ENCODE measurements at regions not wholly inside any gene's neighbourhood (a gene's known extent, or its start where the extent isn't known, plus 50 kb on each side); places are given as distances from the start of the nearest gene placed in this dataset.

GRCh38 chr11:115942011-115942410, 437.8 kb upstream of the CADM1 start:
- DNase-seq (ENCODE audit: low spot score), result no peak

GRCh38 chr11:115941481-115941993, 437.3 kb upstream of the CADM1 start:
- DNase-seq (ENCODE audit: low spot score), result no peak

- no peak for DNase-seq (ENCODE audit: low spot score)
Observed at GRCh38 chr11:115941044-115941443, 436.8 kb upstream of the CADM1 start.

- no peak for DNase-seq (ENCODE audit: low spot score)
Observed at GRCh38 chr11:115939731-115940421, 435.7 kb upstream of the CADM1 start.

DNA sequence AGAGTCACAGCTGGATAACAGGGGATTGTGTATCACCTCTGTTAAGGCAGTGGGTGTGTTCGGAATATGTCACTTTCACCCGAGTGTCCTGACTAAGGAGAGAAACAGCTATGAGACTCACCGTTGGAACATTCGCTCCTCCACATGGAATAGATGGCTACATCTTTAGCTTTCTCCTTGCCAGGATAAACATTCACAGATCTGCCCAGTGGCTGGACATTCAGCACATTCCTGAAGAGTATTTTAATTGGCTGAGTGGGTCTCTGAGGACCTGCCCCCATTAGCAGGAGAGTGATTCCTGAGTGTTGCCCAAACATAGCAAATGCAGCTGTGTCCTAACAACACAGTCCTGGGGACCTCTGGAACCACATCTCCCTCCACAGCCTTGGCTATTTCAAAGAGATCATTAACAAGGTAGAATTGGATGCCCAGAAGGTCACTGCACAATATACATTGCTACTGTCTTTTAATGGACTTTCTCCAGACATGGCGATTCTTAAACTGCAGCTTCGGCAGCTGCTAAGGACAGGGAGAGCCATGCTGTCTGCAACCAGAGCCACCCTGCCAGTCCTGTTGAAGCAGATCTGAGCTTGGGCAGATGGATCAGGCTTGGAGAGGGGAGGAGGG, 435.0 kb upstream of the CADM1 start:
- no peak for DNase-seq (ENCODE audit: low spot score)

DNA sequence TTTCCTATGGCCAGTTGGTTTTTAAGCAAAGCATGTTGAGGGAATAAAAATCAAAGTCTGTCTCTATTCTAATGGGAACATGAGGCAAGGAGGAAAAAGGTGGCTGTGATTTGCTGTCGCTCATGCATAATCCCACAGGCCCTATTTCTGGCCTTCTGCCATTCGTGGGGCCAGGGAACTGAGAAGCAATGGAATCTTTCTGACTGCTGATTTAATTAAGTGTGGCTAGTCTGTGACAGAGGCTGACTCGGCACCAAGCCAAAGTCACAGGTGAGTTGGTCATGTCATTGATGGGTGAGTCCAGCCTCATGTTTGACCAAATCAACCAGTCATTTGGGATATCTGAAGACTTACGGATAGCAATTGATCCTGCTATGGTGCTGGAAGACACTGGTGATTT, 429.3 kb upstream of the CADM1 start:
- no peak for DNase-seq (ENCODE audit: low spot score)

DNA sequence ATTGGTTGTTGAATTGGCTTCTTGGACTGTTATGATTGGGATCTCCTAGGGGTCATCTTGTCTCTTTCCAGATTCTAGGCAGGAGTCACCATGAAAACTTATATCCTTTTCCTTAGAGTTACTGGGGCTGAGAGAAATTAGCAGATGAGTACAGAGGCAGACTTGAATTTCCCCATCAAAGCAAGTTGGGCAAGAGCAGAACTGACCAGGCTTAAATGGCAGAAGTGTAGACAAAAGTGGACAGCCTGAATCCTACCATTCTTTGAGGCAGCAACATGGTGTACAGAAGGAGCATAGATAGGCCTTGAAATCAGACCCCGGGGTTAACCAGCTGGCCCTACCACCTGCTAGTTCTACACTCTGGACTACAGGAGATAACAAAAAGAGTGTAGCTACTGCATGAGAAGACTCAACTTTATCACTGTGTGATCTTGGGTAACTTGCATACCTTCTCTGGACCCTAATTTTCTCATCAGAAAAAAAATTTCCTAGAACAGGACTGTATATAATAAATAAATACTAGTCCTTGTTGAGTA, 427.4 kb upstream of the CADM1 start:
- no peak for DNase-seq (ENCODE audit: low spot score)

DNA sequence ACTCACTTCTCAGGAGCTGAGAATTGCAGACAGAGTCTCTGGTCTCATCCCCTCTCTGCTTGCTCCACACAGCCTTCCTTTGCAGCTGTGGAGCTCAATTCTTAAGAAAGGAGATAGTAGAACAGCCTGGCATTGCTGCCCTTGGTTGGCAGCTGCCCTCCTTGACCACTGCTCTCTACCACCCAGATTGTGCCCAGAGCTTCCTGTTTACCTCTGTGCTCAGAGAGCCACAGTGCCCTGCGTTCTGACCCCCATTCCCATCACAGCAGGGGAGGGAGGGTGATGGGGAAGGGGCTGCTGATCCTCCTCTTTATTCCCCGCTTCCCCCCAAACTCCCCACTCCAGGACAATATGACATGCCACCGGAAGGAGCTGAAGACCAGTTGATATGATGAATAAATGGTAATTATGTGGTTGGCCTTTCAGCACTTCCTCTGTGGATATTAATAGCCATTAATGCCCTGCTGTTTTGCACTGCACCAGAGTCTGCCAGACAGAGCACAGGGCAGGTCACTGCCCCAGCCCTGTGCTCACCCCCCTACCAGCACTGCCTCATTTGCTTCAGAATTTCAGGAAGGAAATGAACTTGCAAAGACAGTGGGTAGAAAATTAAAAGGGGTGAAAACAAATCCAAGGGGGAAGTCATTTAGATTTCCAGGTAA, 426.8 kb upstream of the CADM1 start:
- no peak for DNase-seq (ENCODE audit: low spot score)

DNA sequence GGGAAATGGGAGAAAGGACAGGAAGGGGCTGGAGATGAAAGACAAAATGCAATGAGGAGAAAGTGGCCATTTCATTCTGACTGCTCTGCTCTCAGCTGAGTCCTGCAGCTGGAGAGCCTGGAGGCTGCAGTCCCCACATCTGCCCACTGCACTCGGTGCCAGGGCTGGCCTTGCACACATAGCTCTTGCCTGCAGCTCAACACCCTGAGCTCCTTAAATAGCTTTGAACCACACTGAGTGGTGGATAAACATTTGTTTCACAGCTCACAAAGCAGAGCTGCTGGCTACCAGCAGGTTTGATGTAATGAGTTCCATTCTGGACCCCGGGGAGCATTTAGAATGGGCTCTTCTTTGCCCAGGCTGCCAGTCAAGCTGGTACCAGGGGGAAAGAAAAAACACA, 426.1 kb upstream of the CADM1 start:
- no peak for DNase-seq (ENCODE audit: low spot score)

DNA sequence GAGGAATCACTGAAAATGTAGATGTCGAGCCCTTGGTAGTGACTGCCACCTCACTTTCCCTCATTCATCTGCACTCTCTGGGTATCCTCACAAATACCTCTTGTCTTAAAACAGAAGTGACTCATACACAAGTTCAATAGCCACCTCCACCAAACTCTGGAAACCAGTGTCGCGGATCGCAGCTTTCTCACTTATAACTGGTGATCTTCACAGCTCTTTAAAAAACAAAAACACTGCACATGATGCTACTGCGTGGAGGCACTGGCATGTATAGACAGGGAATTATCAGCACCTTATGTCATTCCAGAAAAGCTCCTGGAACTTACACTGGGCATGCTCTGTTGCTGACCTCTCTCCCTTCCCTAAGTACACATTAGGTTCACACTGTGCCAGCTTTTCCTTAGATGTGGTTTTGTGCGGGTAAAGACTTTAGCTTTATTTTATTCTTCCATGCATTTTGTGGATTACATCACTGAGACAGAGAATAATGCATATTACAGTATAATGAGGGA, 425.5 kb upstream of the CADM1 start:
- DNase-seq (ENCODE audit: low spot score), result no peak

DNA sequence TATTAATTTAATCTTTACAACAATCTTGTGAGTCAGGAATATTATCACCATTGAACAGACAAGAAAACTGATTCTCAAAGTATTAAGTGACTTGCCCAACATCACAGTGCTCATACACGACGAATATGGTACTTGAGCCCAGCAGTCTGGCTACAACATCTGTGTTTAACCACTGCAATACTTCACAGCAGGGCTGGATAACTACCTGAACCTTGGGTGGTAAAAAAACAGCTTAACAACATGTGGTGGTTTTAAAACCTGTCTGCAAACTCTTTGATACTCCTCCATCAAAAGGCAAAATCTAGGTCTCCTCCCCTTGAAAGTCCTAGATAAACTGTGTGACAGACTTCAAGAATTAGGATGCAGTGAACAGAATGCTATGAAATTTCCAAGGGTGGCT, 424.6 kb upstream of the CADM1 start:
- DNase-seq (ENCODE audit: low spot score), result no peak

DNA sequence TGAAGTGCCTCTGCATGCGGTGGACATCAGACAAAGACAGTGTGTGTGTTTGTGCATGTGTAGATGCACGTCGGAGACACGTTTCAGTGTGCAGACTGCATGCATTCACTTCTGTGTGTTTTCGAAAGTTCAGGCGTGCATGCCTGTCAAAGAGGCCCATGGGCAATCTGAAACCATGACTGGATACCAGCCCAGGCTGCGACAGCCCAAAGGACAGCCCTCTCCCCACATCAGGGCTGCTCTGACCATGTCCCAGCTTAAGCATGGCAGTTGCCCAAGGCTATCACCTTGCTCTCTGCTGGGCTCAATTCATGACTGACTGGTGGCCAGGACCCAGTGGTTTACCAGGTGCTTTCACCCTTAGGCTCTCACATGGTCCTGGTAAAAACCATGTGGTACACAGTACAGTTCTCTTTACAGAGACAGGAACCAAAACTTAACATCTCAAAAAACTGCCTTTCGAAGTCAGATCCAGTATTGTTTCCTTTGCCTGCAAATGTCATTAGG, 423.7 kb upstream of the CADM1 start:
- no peak for DNase-seq (ENCODE audit: low spot score)

DNA sequence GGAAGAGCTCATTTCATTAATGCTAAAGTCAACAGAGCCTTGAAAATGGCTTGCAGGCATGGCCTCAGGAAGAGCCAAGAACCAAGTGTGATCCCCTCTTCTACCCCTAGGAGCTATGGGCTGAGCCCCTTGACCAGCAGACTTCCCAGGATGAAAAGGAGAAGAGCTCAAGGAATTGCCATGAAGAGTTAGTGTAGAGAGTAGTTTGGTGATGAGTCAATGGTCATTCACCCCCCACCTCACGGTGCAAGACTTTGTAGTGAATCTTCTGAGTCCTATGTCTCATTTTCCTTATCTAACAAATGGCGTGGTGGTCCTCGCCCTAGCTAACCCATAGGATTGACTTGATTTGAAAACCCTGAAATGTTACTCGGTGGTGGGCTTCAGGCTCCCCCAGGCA, 422.4 kb upstream of the CADM1 start:
- no peak for DNase-seq (ENCODE audit: low spot score)

GRCh38 chr11:115926138-115926537, 421.9 kb upstream of the CADM1 start:
- no peak for DNase-seq (ENCODE audit: low spot score)

GRCh38 chr11:115925568-115926090, 421.4 kb upstream of the CADM1 start:
- DNase-seq (ENCODE audit: low spot score), result no peak

- DNase-seq (ENCODE audit: low spot score), result no peak
Observed at GRCh38 chr11:115924744-115925567, 420.7 kb upstream of the CADM1 start.

DNA sequence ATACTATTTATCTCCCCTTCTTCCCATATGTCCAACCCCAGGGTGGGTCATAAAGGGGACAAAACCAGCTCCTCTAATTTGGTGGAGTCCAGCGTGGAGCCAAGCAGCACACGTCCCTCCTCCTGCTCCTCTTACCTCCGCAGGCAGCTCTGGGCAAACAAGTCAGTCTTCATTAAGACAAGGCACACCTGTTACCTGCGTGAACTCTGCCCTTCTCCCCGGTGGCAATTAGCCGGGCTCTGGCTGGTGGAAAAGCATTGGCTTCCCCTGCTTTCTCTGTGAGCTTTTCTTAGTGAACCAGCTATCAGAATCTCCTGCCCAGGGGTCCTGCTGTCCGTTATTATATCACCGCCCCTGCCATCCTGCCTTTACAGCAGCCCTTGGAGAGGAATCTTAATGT, 418.7 kb upstream of the CADM1 start:
- DNase-seq (ENCODE audit: low spot score), result no peak

GRCh38 chr11:115921986-115922385, 417.8 kb upstream of the CADM1 start:
- DNase-seq (ENCODE audit: low spot score), result no peak

DNA sequence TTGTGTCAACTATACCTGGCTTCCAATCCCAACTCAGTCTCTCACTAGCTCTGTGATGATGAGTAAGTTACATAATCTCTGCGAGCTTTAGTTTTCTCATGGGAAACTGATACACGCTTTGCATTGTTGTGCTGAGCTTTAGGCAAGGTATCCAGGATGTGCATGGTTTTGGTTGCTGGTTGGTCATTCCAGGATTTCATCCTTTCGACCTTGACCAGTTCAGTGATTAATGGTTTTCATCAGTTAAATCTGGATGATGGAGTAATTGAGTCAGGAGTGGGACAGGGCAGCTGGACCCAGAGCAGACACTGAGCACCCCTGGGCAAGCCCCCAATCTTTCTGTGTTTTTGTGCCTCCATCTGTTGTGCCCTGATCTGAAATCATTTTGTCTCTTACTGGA, 417.3 kb upstream of the CADM1 start:
- no peak for DNase-seq (ENCODE audit: low spot score)

DNA sequence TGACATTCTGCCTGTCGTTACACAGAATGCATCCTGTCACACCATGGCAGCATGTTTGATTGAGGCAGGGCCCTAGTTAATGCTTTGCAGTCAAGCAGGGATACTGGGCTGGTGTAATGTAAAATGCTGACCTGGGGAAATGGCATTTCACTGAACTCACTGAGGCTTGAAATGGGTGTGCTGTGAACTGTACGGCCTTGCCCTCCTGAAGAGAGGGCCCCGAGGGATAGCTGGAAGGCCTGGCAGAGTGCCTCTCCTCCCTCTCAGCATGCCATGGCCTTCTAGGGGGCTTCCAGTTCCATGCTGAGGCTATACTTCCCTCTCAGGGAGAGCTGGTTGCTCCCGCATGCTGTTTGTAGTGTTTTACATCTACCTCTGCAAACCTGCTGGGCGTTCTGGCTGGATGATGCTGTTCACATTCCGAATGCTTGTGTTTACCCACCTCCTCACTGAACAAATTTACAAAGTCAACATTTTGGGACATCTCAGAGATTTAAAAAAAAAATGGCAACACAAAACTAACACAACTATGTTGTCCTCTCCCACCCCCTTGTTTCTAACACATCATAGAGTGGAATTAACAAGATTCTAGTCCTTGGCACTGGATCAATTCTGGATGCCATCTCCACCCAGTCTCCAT, 416.7 kb upstream of the CADM1 start:
- no peak for DNase-seq (ENCODE audit: low spot score)
